K562 (cell line): ENCODE measurements at regions not wholly inside any gene's neighbourhood (a gene's known extent, or its start where the extent isn't known, plus 50 kb on each side); places are given as distances from the start of the nearest gene placed in this dataset.

Experiments used
- ATAC-seq: fragments of 200-7000 bp; cut with Tn5 transposase; 3 replicates; pipeline ENCODE4 v1.9.1; 2020; ENCODE audit warnings: moderate library complexity
- BruUV-seq: library from RNA; stranded (reverse); fragments of 400-500 nt; replicated peaks from 2 replicates; lab custom pipeline; 2021; lab: Mats Ljungman, UMichigan
- CTCF ChIA-PET: fragments of 300-600 bp; formaldehyde crosslinking; extraction: SDS; loops from one replicate; lab custom pipeline; 2021; ENCODE audit warnings: low intra/inter-chr PET ratio; lab: Yijun Ruan, JAX
- POLR2A ChIA-PET: fragments of 300-600, 350-650 bp; sonication (Branson Sonifier 250); formaldehyde crosslinking; extraction: SDS; loops from one replicate; lab custom pipeline; 2021; ENCODE audit warnings: antibody characterized with exemption, inconsistent platforms; lab: Yijun Ruan, JAX
- DNase-seq, 4 experiments: peaks; one replicate each; pipeline versions ENCODE4 v3.0.0 to v3.0.0-alpha.2; 2011 to 2018; ENCODE audit warnings: low spot score in 3 of 4, mixed read lengths in 3 of 4; ENCODE audit errors: extremely low read depth in 1 of 4
- FAIRE-seq: peaks from 2 replicates; lab custom pipeline; 2011; peaks lifted over from hg19 to GRCh38; lab: Jason Lieb, UNC
- H2AFZ ChIP-seq: 2 replicates; pipeline ENCODE4 v1.6.0; 2011; ENCODE audit warnings: low read depth, low read length, control low read depth, inconsistent platforms
- H3K27ac ChIP-seq: fragments of 200-600 bp; 3 replicates; pipeline ENCODE4 v1.8.0; 2011; ENCODE audit warnings: low read depth, mild to moderate bottlenecking, control low read depth, inconsistent platforms, low read length, moderate library complexity, mixed read lengths; ENCODE audit errors: extremely low read depth
- H3K27me3 ChIP-seq, 2 experiments: fragments of 300-600 bp in 1 of 2; 2 replicates in 1 of 2; 3 replicates in 1 of 2; pipeline versions ENCODE4 v1.6.0 to v1.8.0; 2011; ENCODE audit warnings: inconsistent platforms in 2 of 2, low read length in 2 of 2, mild to moderate bottlenecking in 1 of 2, mixed read lengths in 1 of 2, moderate library complexity in 1 of 2; ENCODE audit not compliant: control insufficient read depth in 2 of 2, insufficient read depth in 2 of 2
- H3K36me3 ChIP-seq: fragments of 300-600 bp; 3 replicates; pipeline ENCODE4 v1.8.0; 2011; ENCODE audit warnings: mild to moderate bottlenecking, low read length, inconsistent platforms; ENCODE audit not compliant: control insufficient read depth, insufficient read depth
- H3K4me1 ChIP-seq, 2 experiments: fragments of 200-600 bp in 1 of 2; replicated peaks in 1 of 2; 2 replicates in 1 of 2; 3 replicates in 1 of 2; pipeline versions ENCODE4 v1.5.1 to v1.8.0; 2011; ENCODE audit warnings: inconsistent platforms in 2 of 2, low read length in 2 of 2, mild to moderate bottlenecking in 1 of 2, mixed read lengths in 1 of 2, moderate library complexity in 1 of 2; ENCODE audit not compliant: control insufficient read depth in 2 of 2, insufficient read depth in 2 of 2
- H3K4me2 ChIP-seq: 2 replicates; pipeline ENCODE4 v1.6.1; 2011; ENCODE audit warnings: low read length, control low read depth, inconsistent platforms, mixed read lengths; ENCODE audit not compliant: insufficient read depth
- H3K4me3 ChIP-seq: fragments of 200-600 bp; sonication (generic), shearing (Covaris generic); 2 replicates; pipeline ENCODE4 v1.5.1; 2016; ENCODE audit warnings: control low read depth, inconsistent platforms
- H3K79me2 ChIP-seq: fragments of 200-600 bp; 3 replicates; pipeline ENCODE4 v1.8.0; 2011; ENCODE audit warnings: low read length, inconsistent platforms; ENCODE audit not compliant: control insufficient read depth, insufficient read depth
- H3K9ac ChIP-seq, 2 experiments: 2 replicates each; pipeline versions ENCODE4 v1.6.0 to v1.6.1; 2011; ENCODE audit warnings: low read depth in 2 of 2, low read length in 2 of 2, control low read depth in 1 of 2, inconsistent platforms in 1 of 2, mild to moderate bottlenecking in 1 of 2, mixed read lengths in 1 of 2; ENCODE audit not compliant: insufficient read depth in 1 of 2
- H3K9me1 ChIP-seq: one replicate; pipeline ENCODE4 v1.6.0; 2011; ENCODE audit warnings: inconsistent platforms, mild to moderate bottlenecking, low read length, moderate library complexity; ENCODE audit not compliant: control insufficient read depth, insufficient read depth
- H3K9me3 ChIP-seq: replicated peaks from 2 replicates; pipeline ENCODE4 v1.5.1; 2011; ENCODE audit warnings: low read depth, low read length, inconsistent platforms; ENCODE audit not compliant: control insufficient read depth, insufficient read depth
- H4K20me1 ChIP-seq: replicated peaks from 2 replicates; pipeline ENCODE4 v1.6.1; 2011; ENCODE audit warnings: low read length, inconsistent platforms, mixed read lengths; ENCODE audit not compliant: control insufficient read depth, insufficient read depth
- HDAC3 ChIP-seq: fragments of 450-650 bp; IDR thresholded peaks from 2 replicates; pipeline ENCODE4 v1.6.1; 2018; ENCODE audit warnings: borderline replicate concordance, mild to moderate bottlenecking, moderate library complexity; ENCODE audit not compliant: partially characterized antibody
- KDM4B ChIP-seq, 2 experiments: fragments of 450-650 bp in 1 of 2; sonication (generic) in 1 of 2; IDR thresholded peaks; 2 replicates each; pipeline ENCODE4 v1.6.1; 2016 to 2017; ENCODE audit warnings: borderline replicate concordance in 2 of 2, antibody characterized with exemption in 1 of 2, low read depth in 1 of 2, mild to moderate bottlenecking in 1 of 2
- MBD2 ChIP-seq: sonication (generic); IDR thresholded peaks from 2 replicates; pipeline ENCODE4 v1.6.1; 2016; ENCODE audit warnings: low read depth, borderline replicate concordance
- NR4A1 ChIP-seq, 2 experiments: fragments of 250-450 bp in 1 of 2; fragments of 450-650 bp in 1 of 2; sonication (Bioruptor Pico) in 1 of 2; IDR thresholded peaks; 2 replicates each; pipeline versions ENCODE4 v1.4.0 to v1.6.1; 2016 to 2020; ENCODE audit warnings: mild to moderate bottlenecking in 2 of 2, missing compliant biosample characterization in 1 of 2, missing genetic modification characterization in 1 of 2, moderate library complexity in 1 of 2
- PRPF4 ChIP-seq: fragments of 200-400 bp; formaldehyde crosslinking; IDR thresholded peaks from one replicate; pipeline ENCODE4 v1.6.1; 2017; ENCODE audit warnings: low read length, low read depth, mild to moderate bottlenecking; ENCODE audit not compliant: insufficient read depth, poor library complexity, severe bottlenecking
- in situ Hi-C: fragments of 300-500 bp; cut with MboI; formaldehyde crosslinking; loops from 4 replicates; pipeline ENCODE4 v1.15.0; 2018; ENCODE audit warnings: inconsistent platforms, mixed read lengths
- intact Hi-C: fragments of 100-400 bp; cut with micrococcal nuclease; formaldehyde crosslinking; loops from 2 replicates; pipeline ENCODE4 v1.14.2; 2022
- TF ChIP-seq, protein P1 (sequence below): fragments of 450-650 bp; IDR thresholded peaks from 2 replicates; pipeline ENCODE4 v1.6.1; 2016

DNA sequence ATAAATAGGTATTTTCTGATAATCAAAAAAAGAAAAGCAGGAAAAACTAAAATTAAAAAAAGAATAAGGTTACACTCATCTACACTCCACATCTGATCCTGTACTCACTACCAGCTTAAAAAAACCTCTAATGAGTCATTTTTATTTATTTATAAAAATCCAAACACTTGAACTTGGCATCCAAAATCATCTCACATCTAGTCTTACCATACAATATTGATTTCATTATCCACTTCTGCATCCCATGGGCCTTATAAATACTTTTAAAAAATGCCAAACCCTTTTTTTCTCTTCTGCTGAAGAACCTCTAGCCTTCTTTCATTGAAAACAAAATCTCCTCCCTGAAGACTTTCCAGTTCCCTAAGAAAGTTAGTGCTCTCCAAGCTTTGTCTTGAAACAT, 109.7 kb downstream of the TMTC3 start:
- TF ChIP-seq PRPF4 (no peak), HDAC3 (no peak), KDM4B (IDR thresholded peaks at IDR 0.05; ENCODE audit: borderline replicate concordance in 2 of 2, low read depth in 1 of 2) (no peak), NR4A1 (CRISPR knock-in tag; IDR thresholded peaks at IDR 0.05) (no peak), NR4A1 (tag; IDR thresholded peaks at IDR 0.05) (no peak), MBD2 (no peak)
- TF ChIP-seq, protein P1, sequence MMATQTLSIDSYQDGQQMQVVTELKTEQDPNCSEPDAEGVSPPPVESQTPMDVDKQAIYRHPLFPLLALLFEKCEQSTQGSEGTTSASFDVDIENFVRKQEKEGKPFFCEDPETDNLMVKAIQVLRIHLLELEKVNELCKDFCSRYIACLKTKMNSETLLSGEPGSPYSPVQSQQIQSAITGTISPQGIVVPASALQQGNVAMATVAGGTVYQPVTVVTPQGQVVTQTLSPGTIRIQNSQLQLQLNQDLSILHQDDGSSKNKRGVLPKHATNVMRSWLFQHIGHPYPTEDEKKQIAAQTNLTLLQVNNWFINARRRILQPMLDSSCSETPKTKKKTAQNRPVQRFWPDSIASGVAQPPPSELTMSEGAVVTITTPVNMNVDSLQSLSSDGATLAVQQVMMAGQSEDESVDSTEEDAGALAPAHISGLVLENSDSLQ: no peak
- Histone ChIP-seq H3K9me3 (no peaks in the 10 kb centered on the region), H3K79me2 (no peaks in the 10 kb centered on the region), H3K9me1 (no peaks in the 10 kb centered on the region), H4K20me1 (no peaks in the 10 kb centered on the region), H3K36me3 (no peaks in the 10 kb centered on the region), H3K9ac (no peak overlapping the region), H3K4me2 (no peak overlapping the region), H2AFZ (no peak overlapping the region), H3K27me3 (no peaks in the 10 kb centered on the region), H3K4me3 (no peak overlapping the region), H3K4me1 (no peaks in the 10 kb centered on the region), H3K27ac (no peak overlapping the region)
- intact Hi-C loops (no loop called here), in situ Hi-C loops (no loop called here)
- ChIA-PET CTCF (interaction anchor here (0.8 kb wide), 1 partner anchor 1278 kb away, joined by 4 read pairs; no protein-coding TSS in a partner anchor), POLR2A (no interaction called here)
- FAIRE-seq: no peak
- ATAC-seq: no peak
- BruUV-seq: no TSS peak
- DNase-seq: no peak
